ENCODE measurements at regions not wholly inside any gene's neighbourhood (a gene's known extent, or its start where the extent isn't known, plus 50 kb on each side); places are given as distances from the start of the nearest gene placed in this dataset.
A peak's percentile ranks its signal among the peaks of the same experiment; 100 is the strongest.

DNA sequence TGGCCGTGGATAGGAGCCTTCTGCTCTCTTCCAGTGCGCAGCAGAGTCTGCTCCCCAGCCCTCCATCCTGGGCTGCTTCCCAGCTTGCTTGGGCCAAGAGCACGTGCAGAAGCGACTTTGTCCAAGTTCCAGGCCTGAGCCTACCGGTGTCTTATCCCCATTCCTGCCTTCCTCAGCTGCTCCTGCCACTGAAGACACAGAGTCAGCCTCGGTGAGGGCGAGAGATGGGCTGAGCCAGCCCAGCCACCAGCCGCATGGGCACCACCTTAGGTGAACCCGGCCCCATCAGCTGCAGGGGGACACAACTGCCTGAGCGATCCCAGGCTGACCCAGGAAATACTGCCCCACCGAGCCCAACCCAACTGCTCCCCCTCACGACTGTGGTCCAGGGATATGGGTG, 847.8 kb downstream of the TBC1D22A start:
- H3K4me1 ChIP-seq, result no peaks in the 10 kb centered on the region
- no peak overlapping the region for H3K4me3 ChIP-seq
- ATAC-seq (no peak), DNase-seq (peak in 1 of 5 donors; percentile 9)
- H3K27me3 ChIP-seq, result peaks cover 0 to 18% (median 0%) of the 10 kb centered on the region in 9 donors
- WGBS, 4 donors, result 86 to 93% (median 88%) methylated on average over 10 to 12 of the region's 12 CpGs
- peaks cover 0 to 9% (median 0%) of the 10 kb centered on the region in 12 donors for H3K9me3 ChIP-seq
- TF ChIP-seq, protein P1, sequence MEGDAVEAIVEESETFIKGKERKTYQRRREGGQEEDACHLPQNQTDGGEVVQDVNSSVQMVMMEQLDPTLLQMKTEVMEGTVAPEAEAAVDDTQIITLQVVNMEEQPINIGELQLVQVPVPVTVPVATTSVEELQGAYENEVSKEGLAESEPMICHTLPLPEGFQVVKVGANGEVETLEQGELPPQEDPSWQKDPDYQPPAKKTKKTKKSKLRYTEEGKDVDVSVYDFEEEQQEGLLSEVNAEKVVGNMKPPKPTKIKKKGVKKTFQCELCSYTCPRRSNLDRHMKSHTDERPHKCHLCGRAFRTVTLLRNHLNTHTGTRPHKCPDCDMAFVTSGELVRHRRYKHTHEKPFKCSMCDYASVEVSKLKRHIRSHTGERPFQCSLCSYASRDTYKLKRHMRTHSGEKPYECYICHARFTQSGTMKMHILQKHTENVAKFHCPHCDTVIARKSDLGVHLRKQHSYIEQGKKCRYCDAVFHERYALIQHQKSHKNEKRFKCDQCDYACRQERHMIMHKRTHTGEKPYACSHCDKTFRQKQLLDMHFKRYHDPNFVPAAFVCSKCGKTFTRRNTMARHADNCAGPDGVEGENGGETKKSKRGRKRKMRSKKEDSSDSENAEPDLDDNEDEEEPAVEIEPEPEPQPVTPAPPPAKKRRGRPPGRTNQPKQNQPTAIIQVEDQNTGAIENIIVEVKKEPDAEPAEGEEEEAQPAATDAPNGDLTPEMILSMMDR (IDR thresholded peaks at IDR 0.05), result no peak
- TF ChIP-seq POLR2A (IDR thresholded peaks at IDR 0.05), result no peak
- no peaks in the 10 kb centered on the region for H3K36me3 ChIP-seq
- intact Hi-C loops (cut with DNase I), result no loop called here
- H3K27ac ChIP-seq, result no peak overlapping the region

DNA sequence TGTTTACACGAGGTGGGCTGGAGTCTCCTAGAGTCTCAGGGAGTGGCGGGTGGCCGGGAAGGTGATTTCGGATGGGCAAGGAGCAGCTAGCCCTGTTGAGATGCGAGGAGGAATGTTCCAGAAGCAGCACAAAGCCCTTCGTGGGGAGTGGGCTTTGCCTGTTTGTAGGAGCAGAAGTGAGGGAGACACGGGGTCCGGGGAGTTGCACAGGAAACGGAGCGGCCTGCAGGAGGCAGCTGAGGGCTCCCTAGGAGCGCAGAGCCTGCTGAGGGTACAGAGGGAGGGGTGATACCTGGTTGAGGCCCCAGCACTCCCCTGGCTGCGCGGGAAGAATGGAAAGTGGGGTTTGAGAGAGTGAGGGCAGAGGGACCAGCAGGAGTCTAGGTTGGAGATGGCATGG, 847.2 kb downstream of the TBC1D22A start:
- intact Hi-C loops (cut with DNase I), result no loop called here
- Histone ChIP-seq H3K9me3 (peaks cover 0 to 9% (median 0%) of the 10 kb centered on the region in 12 donors), H3K4me1 (no peaks in the 10 kb centered on the region), H3K4me3 (no peak overlapping the region), H3K27ac (no peak overlapping the region), H3K27me3 (peaks cover 0 to 17% (median 0%) of the 10 kb centered on the region in 9 donors), H3K36me3 (no peaks in the 10 kb centered on the region)
- TF ChIP-seq, protein P1 (IDR thresholded peaks at IDR 0.05), result no peak
- no peak for TF ChIP-seq POLR2A (IDR thresholded peaks at IDR 0.05)
- ATAC-seq (no peak), DNase-seq (peak in 1 of 5 donors; percentile 6)
- 70 to 82% (median 74%) methylated on average over 13 of the region's 13 CpGs for WGBS, 4 donors

GRCh38 chr22:47608421-47608820, 846.0 kb downstream of the TBC1D22A start:
- intact Hi-C loops (cut with DNase I), result no loop called here
- H3K4me1 ChIP-seq, result no peaks in the 10 kb centered on the region

GRCh38 chr22:47607486-47607885, 845.0 kb downstream of the TBC1D22A start:
- peak in 1 of 5 donors; percentile 3 for DNase-seq
- Histone ChIP-seq H3K4me1 (no peaks in the 10 kb centered on the region), H3K27me3 (peaks cover 0 to 17% (median 0%) of the 10 kb centered on the region in 9 donors), H3K4me3 (no peak overlapping the region), H3K9me3 (peaks cover 0 to 9% (median 0%) of the 10 kb centered on the region in 12 donors), H3K36me3 (no peaks in the 10 kb centered on the region), H3K27ac (no peak overlapping the region)
- WGBS, 4 donors, result 81 to 87% (median 86%) methylated on average over 7 of the region's 7 CpGs
- intact Hi-C loops (cut with DNase I), result no loop called here
- TF ChIP-seq POLR2A (IDR thresholded peaks at IDR 0.05), result no peak
- TF ChIP-seq, protein P1 (IDR thresholded peaks at IDR 0.05), result no peak
- ATAC-seq, result no peak

More at GRCh38 chr22:47608421-47608820, 846.0 kb downstream of the TBC1D22A start:
- TF ChIP-seq, protein P1 (IDR thresholded peaks at IDR 0.05), result no peak
- Histone ChIP-seq H3K27ac (no peak overlapping the region), H3K36me3 (no peaks in the 10 kb centered on the region), H3K9me3 (peaks cover 0 to 9% (median 0%) of the 10 kb centered on the region in 12 donors), H3K27me3 (peaks cover 0 to 17% (median 0%) of the 10 kb centered on the region in 9 donors), H3K4me3 (no peak overlapping the region)
- DNase-seq (peak in 1 of 5 donors; percentile 5), ATAC-seq (no peak)
- 64 to 79% (median 70%) methylated on average over 3 of the region's 3 CpGs for WGBS, 4 donors

All from heart left ventricle (tissue), 16 donors.